ENCODE measurements at regions not wholly inside any gene's neighbourhood (a gene's known extent, or its start where the extent isn't known, plus 50 kb on each side); places are given as distances from the start of the nearest gene placed in this dataset.

GRCh38 chr18:45522371-45522770, 92.9 kb upstream of the SLC14A2 start:
- H3K27ac ChIP-seq (ENCODE audit: control insufficient read depth, insufficient read depth, low read length): no peak overlapping the region
- H3K4me2 ChIP-seq (ENCODE audit: control insufficient read depth, extremely low read depth, insufficient read depth, low read depth, low read length): no peak overlapping the region
- no peak overlapping the region for H3K9ac ChIP-seq (ENCODE audit: control insufficient read depth, extremely low read depth, insufficient read depth, low read length)
- H2AFZ ChIP-seq (ENCODE audit: control insufficient read depth, low read length): no peak overlapping the region
- H3K79me2 ChIP-seq (ENCODE audit: control insufficient read depth, insufficient read depth, low read length): no peaks in the 10 kb centered on the region
- no peak overlapping the region for H3K4me3 ChIP-seq (ENCODE audit: control insufficient read depth in 2 of 3, extremely low read depth in 1 of 3, insufficient read depth in 2 of 3, low read depth in 1 of 3, low read length in 3 of 3)
- no peaks in the 10 kb centered on the region for H3K27me3 ChIP-seq (ENCODE audit: control insufficient read depth, extremely low read depth, insufficient read depth, low read length)
- no peaks in the 10 kb centered on the region for H3K36me3 ChIP-seq (ENCODE audit: control insufficient read depth in 2 of 2, extremely low read depth in 1 of 2, insufficient read depth in 2 of 2, low read length in 2 of 2)
- FAIRE-seq: no peak
- H3K9me3 ChIP-seq (ENCODE audit: control insufficient read depth, low read depth, low read length): no peaks in the 10 kb centered on the region
- no peak for DNase-seq (ENCODE audit: low read depth, low spot score)
- no peaks in the 10 kb centered on the region for H3K9me1 ChIP-seq (ENCODE audit: control insufficient read depth, extremely low read depth, insufficient read depth, low read length)
- dilution Hi-C loops (cut with MboI; ENCODE audit: extremely low pct_ligation_motif_present, low sequenced_read_pairs): no loop called here
- TF ChIP-seq CTCF (optimal IDR thresholded peaks at IDR 0.05 in 1 of 3, IDR thresholded peaks at IDR 0.05 in 1 of 3, conservative IDR thresholded peaks at IDR 0.05 in 1 of 3; ENCODE audit: extremely low read depth in 1 of 3, insufficient read depth in 2 of 3, low read length in 3 of 3): no peak
- TF ChIP-seq EZH2 (IDR thresholded peaks at IDR 0.05; ENCODE audit: low read length): no peak
- H3K4me1 ChIP-seq (ENCODE audit: control insufficient read depth, extremely low read depth, insufficient read depth, low read length): peaks cover 5% of the 10 kb centered on the region
- H4K20me1 ChIP-seq (ENCODE audit: control insufficient read depth, extremely low read depth, insufficient read depth, low read length): no peaks in the 10 kb centered on the region

GRCh38 chr18:45525301-45525700, 90.0 kb upstream of the SLC14A2 start:
- Histone ChIP-seq H3K79me2 (ENCODE audit: control insufficient read depth, insufficient read depth, low read length) (no peaks in the 10 kb centered on the region), H3K9me3 (ENCODE audit: control insufficient read depth, low read depth, low read length) (no peaks in the 10 kb centered on the region), H3K4me2 (ENCODE audit: control insufficient read depth, extremely low read depth, insufficient read depth, low read depth, low read length) (no peak overlapping the region), H3K27me3 (ENCODE audit: control insufficient read depth, extremely low read depth, insufficient read depth, low read length) (no peaks in the 10 kb centered on the region), H3K9me1 (ENCODE audit: control insufficient read depth, extremely low read depth, insufficient read depth, low read length) (no peaks in the 10 kb centered on the region), H3K9ac (ENCODE audit: control insufficient read depth, extremely low read depth, insufficient read depth, low read length) (no peak overlapping the region), H3K36me3 (ENCODE audit: control insufficient read depth in 2 of 2, extremely low read depth in 1 of 2, insufficient read depth in 2 of 2, low read length in 2 of 2) (no peaks in the 10 kb centered on the region), H3K27ac (ENCODE audit: control insufficient read depth, insufficient read depth, low read length) (no peak overlapping the region), H2AFZ (ENCODE audit: control insufficient read depth, low read length) (no peak overlapping the region), H3K4me3 (ENCODE audit: control insufficient read depth in 2 of 3, extremely low read depth in 1 of 3, insufficient read depth in 2 of 3, low read depth in 1 of 3, low read length in 3 of 3) (no peak overlapping the region), H3K4me1 (ENCODE audit: control insufficient read depth, extremely low read depth, insufficient read depth, low read length) (peaks cover 5% of the 10 kb centered on the region), H4K20me1 (ENCODE audit: control insufficient read depth, extremely low read depth, insufficient read depth, low read length) (no peaks in the 10 kb centered on the region)
- no peak for FAIRE-seq
- no peak for DNase-seq (ENCODE audit: low read depth, low spot score)
- dilution Hi-C loops (cut with MboI; ENCODE audit: extremely low pct_ligation_motif_present, low sequenced_read_pairs): no loop called here
- TF ChIP-seq EZH2 (IDR thresholded peaks at IDR 0.05; ENCODE audit: low read length): no peak
- no peak for TF ChIP-seq CTCF (optimal IDR thresholded peaks at IDR 0.05 in 1 of 3, IDR thresholded peaks at IDR 0.05 in 1 of 3, conservative IDR thresholded peaks at IDR 0.05 in 1 of 3; ENCODE audit: extremely low read depth in 1 of 3, insufficient read depth in 2 of 3, low read length in 3 of 3)
